ENCODE measurements at regions not wholly inside any gene's neighbourhood (a gene's known extent, or its start where the extent isn't known, plus 50 kb on each side); places are given as distances from the start of the nearest gene placed in this dataset.
A peak's percentile ranks its signal among the peaks of the same experiment; 100 is the strongest.

- no peaks in the 10 kb centered on the region for H3K79me2 ChIP-seq (ENCODE audit: low read depth)
- H3K27ac ChIP-seq: no peak overlapping the region
- no peak overlapping the region for H2AFZ ChIP-seq (replicated peaks)
- no peak overlapping the region for H3K9ac ChIP-seq
- H3K27me3 ChIP-seq: no peaks in the 10 kb centered on the region
- no peaks in the 10 kb centered on the region for H3F3A ChIP-seq (ENCODE audit: low read depth)
- H3K9me3 ChIP-seq (ENCODE audit: low read depth): no peaks in the 10 kb centered on the region
- no peaks in the 10 kb centered on the region for H3K9me3 Mint-ChIP-seq
- no peak overlapping the region for H3K4me2 ChIP-seq
- no peaks in the 10 kb centered on the region for H3K4me1 Mint-ChIP-seq
- no peaks in the 10 kb centered on the region for H4K20me1 ChIP-seq (ENCODE audit: low read depth)
- no peaks in the 10 kb centered on the region for H3K4me1 ChIP-seq
- no peak for TF ChIP-seq EZH2phosphoT487 (IDR thresholded peaks at IDR 0.05)
- H3K27me3 Mint-ChIP-seq (ENCODE audit: insufficient read depth, low read depth): no peaks in the 10 kb centered on the region
- no peak overlapping the region for H3K27ac Mint-ChIP-seq
- H3K36me3 ChIP-seq: no peaks in the 10 kb centered on the region
- H3K4me3 ChIP-seq: no peak overlapping the region
- no peak overlapping the region for H3K4me3 Mint-ChIP-seq
- DNase-seq (ENCODE audit: low spot score): no peak
- no peaks in the 10 kb centered on the region for H3K36me3 Mint-ChIP-seq
These were observed 318.9 kb upstream of the JAG1 start for GRCh38 chr20:10992731-10993130.

- H3K79me2 ChIP-seq (ENCODE audit: low read depth): no peaks in the 10 kb centered on the region
- Mint-ChIP-seq H3K9me3 (no peaks in the 10 kb centered on the region), H3K4me3 (no peak overlapping the region), H3K36me3 (no peaks in the 10 kb centered on the region), H3K4me1 (no peaks in the 10 kb centered on the region), H3K27me3 (ENCODE audit: insufficient read depth, low read depth) (no peaks in the 10 kb centered on the region), H3K27ac (peak overlapping the region; percentile 72)
- H3K9ac ChIP-seq: no peak overlapping the region
- no peaks in the 10 kb centered on the region for H3K9me3 ChIP-seq (ENCODE audit: low read depth)
- H2AFZ ChIP-seq (replicated peaks): no peak overlapping the region
- H3F3A ChIP-seq (ENCODE audit: low read depth): no peaks in the 10 kb centered on the region
- H3K27ac ChIP-seq: no peak overlapping the region
- H3K36me3 ChIP-seq: no peaks in the 10 kb centered on the region
- H3K4me1 ChIP-seq: no peaks in the 10 kb centered on the region
- no peak overlapping the region for H3K4me3 ChIP-seq
- no peak for DNase-seq (ENCODE audit: low spot score)
- H3K27me3 ChIP-seq: no peaks in the 10 kb centered on the region
- TF ChIP-seq EZH2phosphoT487 (IDR thresholded peaks at IDR 0.05) (no peak), CTCF (IDR thresholded peaks at IDR 0.05) (no peak), EZH2 (IDR thresholded peaks at IDR 0.05) (no peak)
- no peaks in the 10 kb centered on the region for H4K20me1 ChIP-seq (ENCODE audit: low read depth)
- H3K4me2 ChIP-seq: no peak overlapping the region
These were observed 321.3 kb upstream of the JAG1 start for GRCh38 chr20:10994991-10995700.

GRCh38 chr20:10998476-10998875 is 324.7 kb upstream of the JAG1 start:
- no peak for DNase-seq (ENCODE audit: low spot score)

More at GRCh38 chr20:10998476-10998875, 324.7 kb upstream of the JAG1 start:
- no peaks in the 10 kb centered on the region for H3K9me3 ChIP-seq (ENCODE audit: low read depth)
- no peaks in the 10 kb centered on the region for H3F3A ChIP-seq (ENCODE audit: low read depth)
- no peak overlapping the region for H3K4me3 Mint-ChIP-seq
- no peak overlapping the region for H2AFZ ChIP-seq (replicated peaks)
- H3K36me3 ChIP-seq: no peaks in the 10 kb centered on the region
- no peaks in the 10 kb centered on the region for H4K20me1 ChIP-seq (ENCODE audit: low read depth)
- no peak overlapping the region for H3K4me2 ChIP-seq
- TF ChIP-seq EZH2phosphoT487 (IDR thresholded peaks at IDR 0.05) (no peak), CTCF (IDR thresholded peaks at IDR 0.05) (no peak), EZH2 (IDR thresholded peaks at IDR 0.05) (no peak)
- H3K27me3 Mint-ChIP-seq (ENCODE audit: insufficient read depth, low read depth): no peaks in the 10 kb centered on the region
- no peaks in the 10 kb centered on the region for H3K4me1 Mint-ChIP-seq
- H3K36me3 Mint-ChIP-seq: no peaks in the 10 kb centered on the region
- H3K9ac ChIP-seq: no peak overlapping the region
- no peaks in the 10 kb centered on the region for H3K79me2 ChIP-seq (ENCODE audit: low read depth)
- H3K9me3 Mint-ChIP-seq: no peaks in the 10 kb centered on the region
- no peaks in the 10 kb centered on the region for H3K27me3 ChIP-seq
- H3K27ac ChIP-seq: no peak overlapping the region
- H3K27ac Mint-ChIP-seq: no peak overlapping the region
- H3K4me1 ChIP-seq: no peaks in the 10 kb centered on the region
- H3K4me3 ChIP-seq: no peak overlapping the region
